Urinary bladder (tissue), 3 donors: ENCODE measurements at regions not wholly inside any gene's neighbourhood (a gene's known extent, or its start where the extent isn't known, plus 50 kb on each side); places are given as distances from the start of the nearest gene placed in this dataset.

Source experiments
- DNase-seq: peaks from one replicate; pipeline ENCODE4 v3.0.0-alpha.2; 2015; ENCODE audit errors: extremely low spot score
- H3K27ac ChIP-seq: one replicate; pipeline ENCODE4 v1.5.1; 2013; ENCODE audit warnings: low read depth, mild to moderate bottlenecking, moderate library complexity
- H3K36me3 ChIP-seq: one replicate; pipeline ENCODE4 v1.6.1; 2013; ENCODE audit warnings: mild to moderate bottlenecking, moderate library complexity; ENCODE audit not compliant: insufficient read depth
- H3K4me1 ChIP-seq: one replicate; pipeline ENCODE4 v1.6.1; 2013; ENCODE audit warnings: mild to moderate bottlenecking, moderate library complexity; ENCODE audit not compliant: insufficient read depth
- H3K4me3 ChIP-seq: one replicate; pipeline ENCODE4 v1.5.1; 2013; ENCODE audit warnings: low read depth, low read length
- WGBS: extraction: QIAGEN DNeasy Blood & Tissue Kit; methylation state at CpG from one replicate; pipeline ENCODE4 v1.1.7; 2013; 5-methylcytosine and 5-hydroxymethylcytosine counted together
- donor health status: healthy with polysubstance abuse.
- donor health status: healthy.

DNA sequence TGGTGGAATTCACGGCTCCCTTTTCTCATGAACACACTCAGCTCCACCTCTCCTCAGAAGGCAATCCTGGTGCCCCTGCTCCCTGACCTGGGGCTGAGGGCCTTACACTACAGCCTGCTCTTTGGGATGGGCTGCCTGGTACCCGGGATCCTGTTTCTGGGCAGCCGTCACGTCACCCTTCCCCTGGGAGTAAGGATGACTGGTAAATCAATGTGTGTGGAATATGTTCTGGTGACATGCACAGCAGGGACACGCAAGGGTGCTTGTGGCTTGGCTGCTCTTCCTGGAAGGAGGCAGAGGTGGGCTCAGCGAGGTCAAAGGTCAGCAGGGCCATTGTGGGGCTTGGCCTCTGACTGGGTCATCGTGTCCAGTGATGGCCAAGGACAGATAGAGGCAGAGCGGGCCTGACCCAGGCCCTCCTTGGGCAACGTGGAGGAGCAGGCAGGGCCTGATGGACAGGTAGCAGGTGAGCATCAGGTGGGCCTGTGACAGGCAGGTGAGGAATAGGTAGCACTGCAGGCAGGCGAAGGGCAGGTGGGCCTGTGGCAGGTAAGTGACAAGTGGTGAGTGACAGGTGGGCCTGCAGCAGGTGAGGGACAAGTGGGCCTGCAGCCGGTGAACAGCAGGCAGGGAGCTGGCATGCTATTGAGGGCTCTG is 399.4 kb upstream of the IRX4 start:
- Histone ChIP-seq H3K4me3 (no peak overlapping the region), H3K36me3 (no peaks in the 10 kb centered on the region), H3K27ac (no peak overlapping the region), H3K4me1 (no peaks in the 10 kb centered on the region)
- DNase-seq, result no peak
- WGBS, result 67% methylated on average over 11 of the region's 11 CpGs

GRCh38 chr5:2281446-2281845 is 398.7 kb upstream of the IRX4 start:
- 89% methylated on average over 3 of the region's 3 CpGs for WGBS
- Histone ChIP-seq H3K36me3 (no peaks in the 10 kb centered on the region), H3K4me3 (no peak overlapping the region), H3K4me1 (no peaks in the 10 kb centered on the region), H3K27ac (no peak overlapping the region)
- DNase-seq, result no peak

DNA sequence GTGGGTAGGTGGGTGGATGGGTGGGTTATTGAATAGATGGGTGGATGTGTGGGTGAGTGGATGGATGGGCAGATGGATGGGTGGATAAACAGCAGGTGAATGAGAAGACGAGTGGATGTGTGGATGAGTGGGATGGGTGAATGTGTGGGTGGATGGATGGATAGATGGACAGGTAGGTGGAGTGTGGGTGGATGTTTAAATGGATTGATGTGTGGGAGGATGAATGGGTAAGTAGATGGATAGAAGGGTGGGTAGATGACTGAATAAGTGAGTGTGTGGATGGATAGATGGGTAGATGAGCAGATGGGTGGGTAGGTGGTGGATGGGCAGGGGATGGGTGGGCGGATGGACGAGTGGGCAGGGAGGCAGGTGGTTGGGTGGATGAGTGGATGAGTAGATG is 397.6 kb upstream of the IRX4 start:
- no peaks in the 10 kb centered on the region for H3K36me3 ChIP-seq
- no peak overlapping the region for H3K27ac ChIP-seq
- 67% methylated on average over 3 of the region's 3 CpGs for WGBS
- H3K4me3 ChIP-seq, result no peak overlapping the region
- DNase-seq, result no peak
- H3K4me1 ChIP-seq, result no peaks in the 10 kb centered on the region

GRCh38 chr5:2278825-2279456 is 396.2 kb upstream of the IRX4 start:
- no peaks in the 10 kb centered on the region for H3K4me1 ChIP-seq
- DNase-seq, result no peak
- no peaks in the 10 kb centered on the region for H3K36me3 ChIP-seq
- no peak overlapping the region for H3K27ac ChIP-seq
- no peak overlapping the region for H3K4me3 ChIP-seq
- WGBS, result 79% methylated on average over 27 of the region's 27 CpGs

DNA sequence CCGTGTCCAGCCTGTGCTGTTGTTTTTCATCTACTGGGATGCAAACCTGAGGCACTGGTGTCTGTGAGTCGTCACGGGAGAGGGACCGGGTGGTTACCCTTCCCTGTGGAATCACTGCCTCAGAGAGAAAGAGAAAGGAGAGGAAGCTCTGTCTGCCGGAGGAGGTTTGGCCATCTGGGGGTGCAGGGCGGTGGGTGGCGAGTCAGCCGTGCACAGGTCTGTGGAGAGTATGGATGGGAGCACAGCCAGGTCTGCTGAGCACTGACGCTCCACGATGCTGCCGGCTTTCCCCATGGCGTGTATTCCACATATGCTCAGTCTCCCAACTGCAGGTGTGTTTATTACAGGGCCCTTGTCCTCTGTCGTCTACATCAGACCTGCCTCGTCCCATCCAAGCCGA is 395.2 kb upstream of the IRX4 start:
- WGBS, result 83% methylated on average over 15 of the region's 15 CpGs
- no peak overlapping the region for H3K4me3 ChIP-seq

GRCh38 chr5:2276101-2276500 is 393.4 kb upstream of the IRX4 start:
- H3K4me3 ChIP-seq, result no peak overlapping the region
- DNase-seq, result no peak
- 80% methylated on average over 8 of the region's 8 CpGs for WGBS

More for the DNA sequence above, 395.2 kb upstream of the IRX4 start:
- DNase-seq, result no peak
- H3K36me3 ChIP-seq, result no peaks in the 10 kb centered on the region
- H3K27ac ChIP-seq, result no peak overlapping the region
- H3K4me1 ChIP-seq, result no peaks in the 10 kb centered on the region

GRCh38 chr5:2272755-2273154 is 390.0 kb upstream of the IRX4 start:
- Histone ChIP-seq H3K36me3 (no peaks in the 10 kb centered on the region), H3K27ac (no peak overlapping the region), H3K4me1 (no peaks in the 10 kb centered on the region), H3K4me3 (no peak overlapping the region)
- WGBS, result 78% methylated on average over 13 of the region's 13 CpGs
- DNase-seq, result no peak

More at GRCh38 chr5:2276101-2276500, 393.4 kb upstream of the IRX4 start:
- Histone ChIP-seq H3K27ac (no peak overlapping the region), H3K36me3 (no peaks in the 10 kb centered on the region), H3K4me1 (no peaks in the 10 kb centered on the region)

GRCh38 chr5:2272039-2272438 is 389.3 kb upstream of the IRX4 start:
- Histone ChIP-seq H3K36me3 (no peaks in the 10 kb centered on the region), H3K4me3 (no peak overlapping the region), H3K27ac (no peak overlapping the region), H3K4me1 (no peaks in the 10 kb centered on the region)
- 67% methylated on average over 10 of the region's 10 CpGs for WGBS
- DNase-seq, result no peak

DNA sequence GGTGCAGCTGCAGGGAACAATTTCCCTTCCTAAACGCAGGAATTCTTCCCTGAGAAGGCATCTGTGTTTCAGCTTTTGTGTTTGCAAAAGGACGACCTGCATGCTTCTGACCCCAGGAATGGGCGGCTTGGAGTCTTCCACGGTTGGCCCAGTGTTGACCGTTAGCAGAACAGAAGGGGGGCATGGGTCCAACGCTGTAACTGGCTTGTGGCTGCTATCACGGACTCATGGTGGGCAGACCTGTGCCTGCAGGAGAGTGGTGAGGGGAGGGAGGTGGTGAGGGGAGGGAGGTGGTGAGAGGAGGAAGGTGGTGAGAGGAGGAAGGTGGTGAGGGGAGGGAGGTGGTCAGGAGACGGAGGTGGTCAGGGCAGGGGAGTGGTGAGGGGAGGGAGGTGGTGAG is 388.6 kb upstream of the IRX4 start:
- Histone ChIP-seq H3K4me3 (no peak overlapping the region), H3K4me1 (no peaks in the 10 kb centered on the region), H3K36me3 (no peaks in the 10 kb centered on the region), H3K27ac (no peak overlapping the region)
- no peak for DNase-seq
- 50% methylated on average over 8 of the region's 8 CpGs for WGBS

DNA sequence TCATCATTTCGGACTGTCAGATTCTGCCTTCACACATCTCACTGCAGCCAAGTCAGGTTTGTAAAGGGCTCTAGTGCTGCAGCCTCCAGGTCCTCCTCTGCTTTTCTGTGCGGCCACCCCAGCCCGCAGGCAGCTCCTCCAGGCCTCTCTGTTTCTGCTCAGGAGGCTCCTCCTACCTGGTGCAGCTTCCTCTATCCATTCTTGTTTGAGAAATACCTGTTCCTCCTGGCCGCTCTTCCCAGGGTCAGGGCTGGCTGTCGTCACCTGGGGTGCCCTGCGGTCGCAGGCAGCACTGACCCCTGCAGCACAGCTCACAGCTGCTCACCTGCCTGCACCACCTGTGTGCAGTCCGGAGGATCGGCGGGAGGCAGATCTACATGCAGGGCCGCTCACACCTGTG is 387.7 kb upstream of the IRX4 start:
- H3K27ac ChIP-seq, result no peak overlapping the region
- DNase-seq, result no peak
- 74% methylated on average over 11 of the region's 11 CpGs for WGBS
- no peaks in the 10 kb centered on the region for H3K36me3 ChIP-seq
- H3K4me3 ChIP-seq, result no peak overlapping the region
- H3K4me1 ChIP-seq, result no peaks in the 10 kb centered on the region

- Histone ChIP-seq H3K27ac (no peak overlapping the region), H3K4me1 (no peaks in the 10 kb centered on the region), H3K4me3 (no peak overlapping the region), H3K36me3 (no peaks in the 10 kb centered on the region)
- WGBS, result 83% methylated on average over 5 of the region's 5 CpGs
- no peak for DNase-seq
These were observed 386.9 kb upstream of the IRX4 start for GRCh38 chr5:2269656-2270055.

GRCh38 chr5:2267991-2268390 is 385.3 kb upstream of the IRX4 start:
- no peak for DNase-seq
- Histone ChIP-seq H3K4me1 (no peaks in the 10 kb centered on the region), H3K4me3 (no peak overlapping the region), H3K36me3 (no peaks in the 10 kb centered on the region), H3K27ac (no peak overlapping the region)
- WGBS, result 95% methylated on average over 13 of the region's 13 CpGs

- Histone ChIP-seq H3K27ac (no peak overlapping the region), H3K36me3 (no peaks in the 10 kb centered on the region), H3K4me3 (no peak overlapping the region), H3K4me1 (no peaks in the 10 kb centered on the region)
- DNase-seq, result no peak
- WGBS, result 55% methylated on average over 9 of the region's 9 CpGs
These were observed 384.0 kb upstream of the IRX4 start for GRCh38 chr5:2266641-2267240.

DNA sequence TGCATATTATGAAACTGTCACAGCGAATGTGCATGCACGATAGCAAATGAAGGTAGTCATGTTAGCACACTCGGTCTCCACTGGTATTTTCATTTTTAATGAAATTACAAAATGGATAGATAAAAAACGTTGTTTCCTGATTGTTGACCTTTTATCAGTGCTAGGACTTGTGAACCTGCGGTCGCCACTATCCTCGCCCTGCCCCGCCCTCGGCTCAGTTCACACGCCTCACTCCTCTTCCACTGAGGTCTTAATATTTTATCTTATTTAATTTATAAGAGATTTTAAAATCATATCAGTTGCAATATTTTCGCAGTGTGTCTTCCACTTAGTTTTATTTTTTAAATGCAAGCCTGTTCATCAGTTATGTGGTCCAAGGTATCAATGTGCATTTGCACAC is 382.6 kb upstream of the IRX4 start:
- WGBS, result 87% methylated on average over 11 of the region's 11 CpGs
- H3K27ac ChIP-seq, result no peak overlapping the region
- no peak for DNase-seq

More for the DNA sequence above, 382.6 kb upstream of the IRX4 start:
- H3K4me3 ChIP-seq, result no peak overlapping the region
- H3K36me3 ChIP-seq, result no peaks in the 10 kb centered on the region
- no peaks in the 10 kb centered on the region for H3K4me1 ChIP-seq
